ENCODE measurements at regions not wholly inside any gene's neighbourhood (a gene's known extent, or its start where the extent isn't known, plus 50 kb on each side); places are given as distances from the start of the nearest gene placed in this dataset.

GRCh38 chr1:222196288-222196687 is 351.6 kb downstream of the HHIPL2 start:
- TF ChIP-seq EZH2 (IDR thresholded peaks at IDR 0.05; ENCODE audit: insufficient read depth, low read length) = no peak
- TF ChIP-seq, protein P1, sequence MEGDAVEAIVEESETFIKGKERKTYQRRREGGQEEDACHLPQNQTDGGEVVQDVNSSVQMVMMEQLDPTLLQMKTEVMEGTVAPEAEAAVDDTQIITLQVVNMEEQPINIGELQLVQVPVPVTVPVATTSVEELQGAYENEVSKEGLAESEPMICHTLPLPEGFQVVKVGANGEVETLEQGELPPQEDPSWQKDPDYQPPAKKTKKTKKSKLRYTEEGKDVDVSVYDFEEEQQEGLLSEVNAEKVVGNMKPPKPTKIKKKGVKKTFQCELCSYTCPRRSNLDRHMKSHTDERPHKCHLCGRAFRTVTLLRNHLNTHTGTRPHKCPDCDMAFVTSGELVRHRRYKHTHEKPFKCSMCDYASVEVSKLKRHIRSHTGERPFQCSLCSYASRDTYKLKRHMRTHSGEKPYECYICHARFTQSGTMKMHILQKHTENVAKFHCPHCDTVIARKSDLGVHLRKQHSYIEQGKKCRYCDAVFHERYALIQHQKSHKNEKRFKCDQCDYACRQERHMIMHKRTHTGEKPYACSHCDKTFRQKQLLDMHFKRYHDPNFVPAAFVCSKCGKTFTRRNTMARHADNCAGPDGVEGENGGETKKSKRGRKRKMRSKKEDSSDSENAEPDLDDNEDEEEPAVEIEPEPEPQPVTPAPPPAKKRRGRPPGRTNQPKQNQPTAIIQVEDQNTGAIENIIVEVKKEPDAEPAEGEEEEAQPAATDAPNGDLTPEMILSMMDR (IDR thresholded peaks at IDR 0.05; ENCODE audit: insufficient read depth, low read depth, low read length) = no peak
